GM12873 (cell line): ENCODE measurements at regions not wholly inside any gene's neighbourhood (a gene's known extent, or its start where the extent isn't known, plus 50 kb on each side); places are given as distances from the start of the nearest gene placed in this dataset.

Source experiments
- CTCF ChIP-seq: IDR thresholded peaks from 2 replicates; pipeline ENCODE4 v1.5.1; 2012; ENCODE audit warnings: low read depth, mild to moderate bottlenecking, moderate library complexity, low read length, control low read depth; ENCODE audit not compliant: insufficient read depth; ENCODE audit errors: missing control alignments

GRCh38 chr3:84637272-84637671 is 321.5 kb upstream of the CADM2 start:
- TF ChIP-seq CTCF: no peak

GRCh38 chr3:84666468-84666867 is 292.3 kb upstream of the CADM2 start:
- TF ChIP-seq CTCF: no peak

- TF ChIP-seq CTCF: no peak
Measured at GRCh38 chr3:84679211-84679610, 279.6 kb upstream of the CADM2 start.

GRCh38 chr3:84680700-84681099 is 278.1 kb upstream of the CADM2 start:
- TF ChIP-seq CTCF: no peak

GRCh38 chr3:84683493-84683892 is 275.3 kb upstream of the CADM2 start:
- TF ChIP-seq CTCF: no peak

- TF ChIP-seq CTCF: no peak
Measured at GRCh38 chr3:84685467-84685866, 273.3 kb upstream of the CADM2 start.

- TF ChIP-seq CTCF: no peak
Measured at GRCh38 chr3:84692261-84692660, 266.5 kb upstream of the CADM2 start.
